DMS53 (cell line): ENCODE measurements at regions not wholly inside any gene's neighbourhood (a gene's known extent, or its start where the extent isn't known, plus 50 kb on each side); places are given as distances from the start of the nearest gene placed in this dataset.

Source experiments
- DNase-seq: peaks from one replicate; lab custom pipeline; 2025; lab: John Stamatoyannopoulos, UW

DNA sequence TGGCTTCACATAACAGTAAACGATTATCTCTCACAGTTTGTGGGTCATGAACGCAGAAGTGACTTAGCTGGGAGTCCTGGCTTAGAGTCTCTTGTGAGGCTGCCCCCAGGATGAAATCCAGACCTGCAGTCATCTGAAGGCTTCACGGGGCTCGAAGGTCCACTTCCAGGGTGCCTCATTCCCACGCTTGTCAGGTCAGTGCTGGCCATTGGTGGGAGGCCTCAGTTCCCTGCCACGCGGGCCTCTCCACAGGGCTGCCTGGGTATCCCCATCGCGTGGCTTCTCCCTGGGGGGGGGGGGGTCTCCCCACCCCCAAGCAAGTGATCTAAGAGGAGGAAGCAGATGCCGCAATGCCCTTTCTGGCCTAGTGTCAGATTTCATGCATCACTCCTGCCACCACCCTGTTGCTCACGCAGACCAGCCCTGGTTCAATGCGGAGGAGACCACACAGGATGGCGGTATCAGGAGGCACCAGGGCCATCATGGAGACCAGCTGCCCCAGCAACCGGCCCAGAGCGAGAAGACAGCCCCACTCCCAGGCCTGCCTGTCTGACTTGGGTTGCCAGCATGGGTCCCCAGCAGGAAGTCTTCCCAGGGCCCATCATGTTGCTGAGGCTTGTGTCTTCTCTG is 77.3 kb upstream of the CDH5 start:
- DNase-seq: no peak

DNA sequence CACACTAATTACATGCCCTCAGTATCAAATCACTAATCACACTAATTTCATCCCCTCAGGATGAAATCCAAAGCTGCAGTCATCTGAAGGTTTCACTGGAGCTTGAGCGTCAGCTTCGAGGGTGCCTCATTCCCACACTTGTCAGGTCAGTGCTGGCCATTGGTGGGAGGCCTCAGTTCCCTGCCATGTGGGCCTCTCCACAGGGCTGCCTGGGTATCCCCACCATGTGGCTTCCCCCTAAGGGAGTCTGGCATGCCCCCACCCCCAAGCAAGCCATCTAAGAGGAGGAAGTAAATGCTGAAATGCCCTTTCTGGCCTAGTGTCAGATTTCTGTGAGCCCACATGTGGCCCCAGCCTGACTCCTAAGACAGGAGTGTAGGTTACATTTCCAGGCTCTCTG is 78.6 kb upstream of the CDH5 start:
- DNase-seq: no peak

DNA sequence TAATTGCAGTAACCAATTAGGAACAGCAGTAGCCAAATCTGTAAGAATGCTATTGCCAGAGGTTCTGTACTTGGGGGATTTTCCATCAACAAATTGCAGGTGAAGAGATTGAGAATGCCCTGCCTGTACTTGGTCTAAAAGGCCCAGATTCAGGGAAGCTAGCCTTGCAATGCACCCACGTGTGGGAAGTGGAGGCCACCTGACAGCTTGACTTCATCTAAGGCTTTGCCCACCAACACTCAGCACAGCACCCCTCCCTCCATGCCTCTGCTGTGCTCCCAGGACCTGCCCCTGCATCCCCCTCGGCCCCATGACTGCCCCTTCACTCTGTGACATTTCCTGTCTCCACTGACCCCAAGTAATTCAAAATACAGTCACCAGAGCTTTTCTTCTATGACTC is 79.1 kb upstream of the CDH5 start:
- no peak for DNase-seq

DNA sequence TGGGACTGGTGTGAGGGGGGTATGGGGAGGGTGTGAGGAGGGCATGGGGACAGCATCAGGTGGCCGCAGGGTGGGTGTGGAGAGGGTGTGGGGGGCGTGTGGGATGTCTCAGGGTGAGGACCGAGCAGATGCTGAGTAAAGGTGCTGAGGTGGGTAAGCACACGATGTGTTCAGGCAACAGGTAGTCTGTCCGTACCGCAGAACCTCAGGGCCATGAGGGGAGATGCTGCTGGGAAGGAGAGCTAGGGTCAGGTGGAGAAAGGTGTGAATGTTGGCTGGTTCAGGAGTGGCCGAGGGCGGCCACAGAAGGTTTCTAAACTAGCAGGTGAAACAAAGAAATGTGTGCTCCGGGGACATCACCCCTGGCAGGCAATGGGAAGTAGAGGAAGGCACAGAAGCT is 80.0 kb upstream of the CDH5 start:
- no peak for DNase-seq

DNA sequence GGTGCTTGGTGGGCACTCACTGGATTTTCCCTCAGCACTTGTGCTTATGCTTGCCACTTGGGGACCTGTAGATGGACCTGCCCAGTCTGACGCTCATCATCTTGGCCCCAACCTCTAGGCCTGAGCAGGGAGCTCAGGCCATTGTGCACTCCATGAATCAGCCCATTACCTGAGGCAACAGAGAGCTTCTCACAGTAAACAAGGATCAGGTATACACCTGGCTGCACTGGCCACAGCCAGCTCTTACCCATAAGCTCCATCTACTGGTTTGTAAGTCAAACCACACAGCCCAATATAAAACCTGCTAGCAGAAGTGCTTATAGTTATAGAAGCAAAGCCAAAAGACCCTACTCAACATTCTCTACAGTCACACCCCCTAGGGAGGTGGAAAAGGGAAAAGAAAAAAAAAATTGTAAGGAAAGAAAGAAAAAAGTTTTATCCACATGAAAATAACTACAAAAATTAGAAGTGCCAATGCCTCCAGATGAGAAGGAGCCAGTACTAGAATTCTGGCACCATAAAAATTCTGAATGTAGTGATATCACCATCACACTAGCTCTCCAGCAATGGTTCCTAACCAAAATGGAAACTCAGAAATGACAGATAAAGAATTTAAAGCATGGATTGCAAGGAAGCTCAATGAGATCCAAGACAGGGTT is 87.8 kb upstream of the CDH5 start:
- peak; percentile 77 for DNase-seq

DNA sequence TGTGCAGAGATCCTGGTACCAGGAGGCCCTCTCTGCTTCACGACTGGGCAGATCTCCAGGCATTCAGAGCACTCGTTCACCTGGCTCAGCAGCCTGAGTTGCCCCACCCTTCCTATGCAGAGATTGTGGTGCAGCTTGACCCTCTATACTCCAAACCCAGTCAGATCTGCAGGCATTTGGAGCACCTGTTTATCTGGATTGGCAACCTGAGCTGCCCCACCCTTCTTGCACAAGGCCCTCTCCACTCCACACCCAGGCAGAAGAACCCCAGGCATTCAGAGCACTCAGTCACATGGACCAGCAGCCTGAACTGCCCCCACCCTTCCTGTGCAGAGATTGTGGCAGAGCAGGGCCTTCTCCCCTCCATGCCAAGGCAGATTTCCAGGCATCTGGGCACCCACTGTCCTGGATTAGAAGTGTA is 88.4 kb upstream of the CDH5 start:
- DNase-seq: peak; percentile 26

DNA sequence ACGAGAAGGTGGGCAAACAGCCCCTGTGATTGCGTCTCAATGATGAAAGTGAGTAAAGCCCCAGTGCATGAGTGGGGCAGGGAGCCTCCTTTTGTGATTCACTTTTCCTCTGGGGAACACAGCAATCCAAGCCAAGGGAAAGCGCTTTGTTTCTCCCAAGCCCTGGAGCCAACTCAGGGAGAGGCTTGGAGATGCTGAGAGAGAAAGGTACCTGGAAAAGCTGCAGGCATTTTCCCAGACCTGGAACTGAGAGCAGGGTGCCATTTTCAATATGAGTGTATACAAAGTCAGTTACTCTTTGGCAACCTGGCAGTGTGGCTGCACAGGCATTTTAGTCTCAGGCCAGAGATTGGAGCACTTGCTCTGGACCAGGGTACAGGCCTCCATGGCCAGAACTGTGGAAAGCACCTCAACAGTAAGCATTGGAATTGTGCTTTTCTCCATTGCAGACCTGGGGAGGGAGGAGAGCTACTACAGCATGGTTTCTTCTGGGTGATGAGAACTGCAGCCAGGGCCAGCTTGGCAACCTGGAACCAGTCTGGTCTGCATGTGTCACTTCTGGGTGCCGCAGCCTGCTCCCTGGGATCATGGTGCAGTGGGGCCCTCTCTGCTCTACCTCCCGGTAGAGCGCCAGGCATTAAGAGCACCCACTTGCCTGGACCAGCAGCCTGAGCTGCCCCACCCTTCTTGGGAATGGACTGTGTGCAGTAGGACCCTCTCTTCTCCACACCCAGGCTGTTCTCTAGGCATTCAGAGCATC is 89.0 kb upstream of the CDH5 start:
- no peak for DNase-seq

DNA sequence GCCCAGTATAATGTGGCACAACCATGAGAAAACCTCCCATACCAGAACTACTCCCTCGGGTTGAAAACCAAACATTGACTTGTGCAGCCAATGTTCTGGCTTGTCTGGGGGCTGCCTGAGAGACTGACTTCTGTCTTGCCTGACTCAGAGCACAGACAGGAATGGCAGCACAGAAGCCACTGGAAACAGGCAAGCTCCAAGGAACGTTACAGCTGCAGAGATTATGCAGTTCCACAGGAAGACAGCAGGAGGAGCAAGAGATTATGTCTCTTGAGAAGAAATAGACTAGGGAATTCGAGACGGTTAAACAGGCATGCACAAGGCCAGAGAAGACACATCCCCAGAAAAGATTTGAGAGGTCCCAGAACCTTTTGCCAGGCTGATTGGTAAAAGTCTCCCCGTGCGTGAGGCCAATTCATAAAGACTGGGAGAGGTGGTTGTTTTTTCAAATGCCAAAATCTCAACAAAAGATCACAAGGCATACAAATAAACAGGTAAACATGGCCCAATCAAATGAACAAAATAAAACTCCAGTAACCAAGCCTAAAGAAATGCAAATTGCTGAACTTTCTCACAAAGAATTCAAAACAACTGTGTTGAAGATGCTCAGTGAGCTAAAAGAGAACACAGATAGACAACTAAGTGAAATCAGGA is 90.6 kb upstream of the CDH5 start:
- DNase-seq: peak; percentile 83

DNA sequence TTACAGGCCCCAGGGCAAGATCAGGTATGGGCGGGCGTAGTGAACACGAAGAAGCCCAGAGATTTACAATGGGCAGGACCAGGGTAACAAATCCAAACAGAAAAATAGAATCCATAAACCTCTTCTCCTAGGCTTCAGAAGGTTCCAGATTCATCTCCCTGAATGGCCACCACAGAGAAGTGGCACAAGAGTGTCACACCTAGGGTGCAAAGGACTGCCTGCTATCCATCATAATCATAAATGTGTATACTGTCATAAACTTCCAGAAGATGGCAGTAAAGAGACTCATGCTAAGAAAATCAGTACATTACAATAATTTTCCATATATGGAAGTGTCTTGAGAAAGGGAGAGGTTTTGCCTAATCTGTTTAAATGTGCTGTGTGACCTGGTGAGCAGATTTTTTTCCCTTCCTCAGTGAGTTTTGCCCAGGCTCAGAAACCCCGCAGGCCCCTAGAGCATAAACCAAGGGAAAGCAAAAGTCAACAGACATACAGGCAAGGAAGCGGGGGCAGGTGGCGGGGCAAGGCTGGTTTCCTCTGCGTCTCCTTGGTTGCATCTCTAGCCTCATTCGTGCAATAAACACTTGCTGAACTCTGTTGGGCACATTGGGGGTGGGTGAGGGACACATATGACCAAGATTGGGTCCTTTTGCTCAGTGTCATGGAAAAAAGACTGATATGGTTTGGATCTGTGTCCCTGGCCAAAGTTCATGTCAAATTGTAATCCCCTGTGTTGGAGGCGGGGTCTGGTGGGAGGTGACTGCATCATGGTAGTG is 92.0 kb upstream of the CDH5 start:
- peak; percentile 67 for DNase-seq

DNA sequence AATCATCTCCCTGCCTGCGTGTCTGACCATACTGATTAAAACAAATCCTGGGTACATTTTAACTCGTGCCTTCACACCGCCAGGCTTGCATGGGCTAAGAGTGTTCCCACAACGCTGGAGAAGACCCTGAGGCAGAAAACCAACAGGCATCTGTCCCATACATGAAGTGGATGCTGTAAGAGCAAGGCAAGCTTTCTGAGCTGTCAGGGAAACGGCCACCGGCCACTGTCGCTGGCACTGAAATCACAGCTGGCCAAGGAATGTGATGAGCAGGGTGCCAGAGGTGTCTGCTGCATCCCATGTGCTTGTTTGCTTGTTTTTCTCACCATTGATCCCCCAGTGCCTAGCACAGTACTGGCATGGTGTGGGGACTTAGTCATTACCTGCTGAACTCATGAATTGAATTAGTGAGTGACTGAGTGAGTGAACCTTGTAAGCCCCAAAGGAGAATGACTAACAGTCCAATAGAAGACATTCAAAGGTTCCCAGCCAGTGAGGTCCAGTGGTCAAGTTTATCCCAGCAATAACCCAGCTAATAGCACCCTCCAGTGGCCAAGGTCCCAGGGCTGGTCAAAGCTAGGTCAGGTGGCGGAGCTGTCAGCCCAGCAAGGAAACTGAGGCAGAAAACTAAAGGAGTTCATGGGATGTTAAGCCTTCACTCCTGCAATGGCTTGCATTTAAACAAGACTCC is 92.7 kb upstream of the CDH5 start:
- DNase-seq: no peak

DNA sequence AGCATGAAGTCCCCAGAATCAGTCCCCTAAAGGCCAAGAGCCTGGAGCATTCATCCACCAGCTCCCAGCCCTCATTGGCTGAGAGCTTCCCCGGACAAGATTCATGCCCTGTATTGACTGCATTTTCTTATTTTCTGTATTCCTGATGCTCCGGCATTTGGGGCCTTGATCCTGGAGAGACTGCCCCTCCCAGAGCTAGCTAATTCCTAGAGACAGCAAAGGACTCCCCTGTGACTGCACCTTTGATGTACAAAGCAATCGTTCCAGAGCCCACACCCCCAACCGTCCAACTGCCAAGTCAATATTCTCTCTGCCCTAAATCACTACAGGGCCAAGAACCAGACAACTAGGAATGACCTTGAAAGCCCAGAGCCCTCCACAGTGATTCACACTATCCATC is 93.4 kb upstream of the CDH5 start:
- DNase-seq: no peak

DNA sequence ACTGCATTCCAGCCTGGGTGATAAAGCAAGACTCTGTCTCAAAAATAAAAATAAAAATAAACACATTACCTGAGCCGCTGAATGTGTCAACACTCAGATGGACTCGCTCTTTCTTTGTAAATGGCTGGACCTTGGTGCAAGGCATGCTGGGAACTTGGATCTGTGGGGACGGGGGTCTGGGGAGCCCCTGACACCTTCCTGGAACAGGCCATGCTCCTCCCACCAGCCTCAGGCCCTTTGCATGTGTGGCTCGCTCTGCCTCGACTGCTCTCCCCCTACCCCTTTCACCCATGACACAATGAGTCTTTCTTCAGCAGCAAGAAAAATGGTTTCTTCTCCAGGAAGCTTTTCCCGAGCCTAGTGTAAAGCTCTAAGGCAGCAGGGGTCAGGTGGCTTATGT is 94.0 kb upstream of the CDH5 start:
- no peak for DNase-seq

DNA sequence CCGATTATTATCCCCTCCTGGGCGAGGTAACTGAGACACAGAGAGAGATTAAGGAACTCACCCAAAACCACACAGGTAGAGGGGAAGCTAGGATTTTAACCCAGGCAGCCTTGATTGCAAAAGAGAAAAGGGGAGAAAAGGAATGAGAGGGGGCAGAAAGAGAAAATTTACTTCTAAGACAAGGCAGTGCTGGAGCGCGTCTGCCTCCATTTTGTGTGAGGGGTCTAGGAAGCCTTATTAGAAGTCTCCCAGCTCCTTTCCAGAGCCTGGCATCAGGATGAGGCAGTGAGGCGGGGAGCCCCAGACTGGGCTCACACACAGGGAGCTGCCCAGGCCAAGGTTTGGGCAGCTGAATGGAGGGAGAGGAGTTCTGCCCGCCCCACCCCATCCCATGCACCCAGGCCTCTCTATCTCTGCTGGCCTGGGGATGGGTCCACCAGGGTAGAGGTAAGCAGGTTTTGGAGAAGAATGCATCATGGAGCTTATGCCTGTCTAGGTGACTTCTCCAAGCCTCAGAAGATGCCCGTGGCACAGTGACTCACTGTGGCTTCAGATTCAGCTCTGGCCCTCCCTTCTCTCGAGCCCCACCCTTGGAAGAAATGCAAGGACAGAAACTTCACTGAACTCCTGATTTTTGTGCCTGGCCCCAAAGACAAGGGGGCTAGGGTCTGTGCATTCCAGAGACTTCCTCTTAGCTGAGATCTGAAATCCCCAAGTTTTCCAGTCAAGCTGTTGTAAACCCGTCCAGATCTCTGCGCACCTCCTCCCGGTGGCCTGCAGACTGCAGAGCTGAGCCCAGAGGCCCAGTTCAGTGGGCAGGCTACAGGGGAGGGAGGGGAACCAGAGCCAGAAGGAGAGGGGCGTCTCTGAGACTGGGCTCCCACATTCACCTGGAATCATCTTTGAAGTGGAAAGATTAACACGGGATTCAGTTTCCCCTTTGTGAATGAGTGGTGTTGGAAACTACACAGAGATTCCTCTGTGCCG is 95.1 kb upstream of the CDH5 start:
- no peak for DNase-seq

DNA sequence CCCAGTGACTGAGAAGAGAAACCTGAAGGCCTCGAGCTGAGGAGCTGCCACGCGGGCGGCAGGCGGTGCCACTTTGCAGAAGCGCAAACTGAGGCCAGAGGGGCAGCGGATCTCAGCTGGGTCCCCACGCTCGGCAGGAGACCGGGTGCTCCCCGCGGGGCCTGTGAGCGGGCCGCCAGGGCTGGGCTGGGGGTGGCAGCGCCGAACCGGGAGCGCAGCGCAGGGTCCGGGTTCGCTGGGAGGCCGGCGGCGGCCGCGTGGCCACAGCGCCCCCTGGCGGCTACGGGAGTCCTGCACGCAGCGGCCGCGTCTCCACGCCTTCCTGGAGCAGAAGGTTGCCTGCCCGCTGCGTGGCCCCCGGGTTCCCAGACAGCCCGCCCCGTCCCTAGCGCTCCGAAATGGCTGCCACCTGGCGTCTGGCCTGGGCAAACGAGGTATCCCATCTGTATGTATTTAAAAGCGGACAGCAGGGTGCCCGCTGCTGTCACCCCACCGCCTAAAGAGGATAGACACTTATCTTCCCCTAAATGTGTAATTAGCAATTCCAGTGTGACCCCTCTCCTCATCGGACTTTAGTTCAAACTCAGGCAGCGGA is 96.1 kb upstream of the CDH5 start:
- DNase-seq: peak; percentile 75

DNA sequence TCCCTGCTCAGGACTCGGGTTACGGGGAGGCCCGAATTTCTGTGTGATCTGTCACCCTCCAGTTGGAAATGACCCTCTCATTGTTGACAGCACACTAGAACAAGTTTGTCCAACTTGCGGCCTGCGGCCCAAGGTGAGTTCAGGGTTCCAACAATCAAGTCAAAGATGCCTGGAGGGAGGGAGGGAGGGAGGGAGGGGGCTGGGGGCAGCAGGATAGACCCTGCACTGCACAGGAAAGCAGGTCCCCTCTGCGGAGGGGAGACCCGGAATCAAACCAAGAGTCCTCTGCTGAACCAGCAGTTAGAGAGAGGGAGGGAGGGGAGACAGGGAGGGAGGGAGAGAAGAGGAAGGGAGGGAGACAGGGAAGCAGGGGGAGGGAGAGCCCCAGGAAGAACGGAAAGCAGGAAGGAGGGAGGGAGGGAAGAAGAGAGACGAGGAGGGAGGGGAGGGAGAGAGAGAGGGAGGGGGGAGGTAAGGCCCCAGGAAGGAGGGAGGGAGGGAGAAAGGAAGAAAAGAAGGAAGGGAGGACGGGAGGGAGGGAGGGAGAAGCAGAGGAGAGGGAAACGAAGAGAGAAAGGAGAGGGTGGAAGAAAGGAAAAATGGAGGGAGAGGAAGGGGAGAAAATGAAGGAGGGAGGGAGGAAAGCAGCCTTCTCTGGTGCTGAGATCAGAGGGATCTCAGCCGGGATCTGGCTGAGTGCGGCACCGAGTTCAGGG is 96.7 kb upstream of the CDH5 start:
- no peak for DNase-seq

DNA sequence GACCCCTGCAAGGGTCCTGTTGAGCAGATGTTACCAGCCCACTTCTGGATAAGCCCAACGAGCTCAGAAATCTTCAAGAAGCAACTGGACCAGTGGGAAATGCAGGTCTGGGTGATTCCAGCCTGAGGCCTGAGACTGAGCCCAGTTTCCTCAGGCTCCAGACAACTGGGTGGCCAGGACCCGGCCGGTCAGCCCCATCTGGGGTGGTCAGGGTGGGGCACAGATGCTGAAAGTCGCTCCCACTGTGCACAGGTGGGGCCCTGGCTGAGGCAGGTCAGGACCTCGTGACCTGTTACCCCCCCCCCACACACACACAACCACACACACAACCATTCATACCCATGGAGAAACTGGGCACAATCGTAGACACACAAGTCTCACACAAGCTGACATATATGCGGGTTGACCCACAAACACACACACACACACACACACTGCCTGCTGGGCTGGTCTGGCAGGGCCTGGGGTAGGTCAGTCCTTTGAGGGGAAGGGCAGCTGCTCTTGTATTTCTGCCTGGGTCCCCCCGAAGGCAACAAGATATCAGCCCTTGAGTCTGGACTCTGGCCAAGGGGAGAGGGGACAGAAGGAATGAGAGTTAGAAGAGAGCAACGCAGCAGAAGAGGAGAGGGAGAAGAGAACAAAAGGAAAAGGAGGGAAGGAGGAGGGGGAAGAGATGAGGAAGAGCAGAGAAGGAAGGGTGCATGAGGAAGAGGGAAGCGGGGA is 99.0 kb upstream of the CDH5 start:
- DNase-seq: no peak

DNA sequence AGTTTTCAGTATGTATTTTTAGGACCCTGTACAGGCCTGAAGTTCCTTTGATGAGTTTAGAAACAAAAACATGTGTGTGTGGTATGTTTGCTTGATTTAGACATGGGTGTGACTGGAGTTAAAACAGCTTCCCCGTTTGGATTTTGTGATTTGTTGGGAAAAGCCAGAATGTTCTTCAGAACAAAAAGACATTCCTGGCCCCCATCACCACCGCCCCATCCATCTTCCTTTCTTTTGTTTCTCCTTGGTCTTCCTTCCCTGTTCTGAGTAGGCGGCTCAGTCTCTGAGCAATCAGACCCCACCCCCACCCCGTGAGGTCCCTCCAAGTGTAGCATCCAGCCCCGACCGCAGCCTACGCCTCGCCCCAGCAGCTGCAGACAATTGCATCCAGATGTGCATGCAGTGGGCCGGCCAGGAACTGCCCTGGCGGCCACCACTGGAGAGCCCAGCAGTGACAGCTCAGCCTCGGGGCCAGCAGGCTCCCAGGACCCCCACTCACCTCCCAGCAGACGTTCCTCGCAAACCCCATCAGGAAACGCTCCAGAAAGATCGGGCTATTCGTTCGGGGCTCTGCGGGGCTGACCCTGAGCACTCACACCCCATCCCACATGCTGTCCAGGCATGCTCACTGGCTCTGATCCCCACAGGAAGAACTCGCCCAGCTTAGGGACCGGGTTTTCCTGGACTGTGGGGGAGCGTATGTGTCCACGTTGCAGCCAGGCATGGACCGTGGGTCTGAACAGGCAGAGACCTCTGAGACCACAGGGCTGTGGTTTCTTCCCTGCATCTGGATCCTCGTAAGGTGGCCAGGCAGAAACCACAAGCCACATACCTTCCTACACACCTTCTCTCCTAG is 99.8 kb upstream of the CDH5 start:
- no peak for DNase-seq
